SK-N-SH treated with all-trans-retinoic acid at 6 μM for 48 hours (cell line): ENCODE measurements at regions not wholly inside any gene's neighbourhood (a gene's known extent, or its start where the extent isn't known, plus 50 kb on each side); places are given as distances from the start of the nearest gene placed in this dataset.

Experiments
- ATAC-seq: fragments of 200-7000 bp; cut with Tn5 transposase; 3 replicates; pipeline ENCODE4 v1.9.1; 2020; ENCODE audit warnings: mild to moderate bottlenecking, moderate library complexity
- BACH2 ChIP-seq: fragments of 250-450 bp; sonication (Bioruptor Pico); IDR thresholded peaks from 2 replicates; pipeline ENCODE4 v1.9.0; 2021; ENCODE audit warnings: mild to moderate bottlenecking, borderline replicate concordance
- CREB5 ChIP-seq: fragments of 250-450 bp; sonication (Bioruptor Pico); IDR thresholded peaks from 2 replicates; pipeline ENCODE4 v1.5.1; 2020; ENCODE audit warnings: low read depth, mild to moderate bottlenecking, moderate library complexity
- CSDC2 ChIP-seq: fragments of 250-450 bp; sonication (Bioruptor Pico); IDR thresholded peaks from 2 replicates; pipeline ENCODE4 v1.5.0; 2020; ENCODE audit warnings: mild to moderate bottlenecking, moderate library complexity
- ESRRG ChIP-seq: fragments of 250-450 bp; sonication (Bioruptor Pico); IDR thresholded peaks from 2 replicates; pipeline ENCODE4 v1.6.1; 2021; ENCODE audit warnings: mild to moderate bottlenecking
- GLIS3 ChIP-seq: fragments of 250-450 bp; sonication (Bioruptor Pico); IDR thresholded peaks from 2 replicates; pipeline ENCODE4 v1.5.0; 2020; ENCODE audit warnings: mild to moderate bottlenecking, moderate library complexity
- ISL1 ChIP-seq: fragments of 250-450 bp; sonication (Bioruptor Pico); IDR thresholded peaks from 2 replicates; pipeline ENCODE4 v2.1.2; 2022; ENCODE audit warnings: mild to moderate bottlenecking, moderate library complexity
- OSR1 ChIP-seq: fragments of 250-450 bp; sonication (Bioruptor Pico); IDR thresholded peaks from 2 replicates; pipeline ENCODE4 v1.8.0; 2022; ENCODE audit warnings: moderate library complexity, mild to moderate bottlenecking, inconsistent platforms
- PPARA ChIP-seq: fragments of 250-450 bp; sonication (Bioruptor Pico); IDR thresholded peaks from 2 replicates; pipeline ENCODE4 v1.5.0; 2020; ENCODE audit warnings: mild to moderate bottlenecking, borderline replicate concordance
- RARB ChIP-seq: fragments of 250-450 bp; sonication (Bioruptor Pico); IDR thresholded peaks from 2 replicates; pipeline ENCODE4 v1.8.0; 2021; ENCODE audit warnings: mild to moderate bottlenecking, moderate library complexity
- SNAI2 ChIP-seq: fragments of 250-450 bp; sonication (Bioruptor Pico); IDR thresholded peaks from 2 replicates; pipeline ENCODE4 v1.5.0; 2020; ENCODE audit warnings: mild to moderate bottlenecking, moderate library complexity
- TCF4 ChIP-seq: fragments of 250-450 bp; sonication (Bioruptor Pico); IDR thresholded peaks from 2 replicates; pipeline ENCODE4 v1.8.0; 2021; ENCODE audit warnings: mild to moderate bottlenecking, moderate library complexity, borderline replicate concordance
- TOX ChIP-seq: fragments of 250-450 bp; sonication (Bioruptor Pico); IDR thresholded peaks from 2 replicates; pipeline ENCODE4 v1.8.0; 2021; ENCODE audit warnings: mild to moderate bottlenecking, moderate library complexity, borderline replicate concordance
- ZC3H10 ChIP-seq: fragments of 250-450 bp; sonication (Bioruptor Pico); IDR thresholded peaks from 2 replicates; pipeline ENCODE4 v1.5.1; 2021; ENCODE audit warnings: mild to moderate bottlenecking, moderate library complexity
- ZFP3 ChIP-seq: fragments of 250-450 bp; sonication (Bioruptor Pico); IDR thresholded peaks from 2 replicates; pipeline ENCODE4 v1.5.0; 2020; ENCODE audit warnings: mild to moderate bottlenecking, moderate library complexity
- ZFP30 ChIP-seq: fragments of 450-650 bp; formaldehyde crosslinking; IDR thresholded peaks from 2 replicates; pipeline ENCODE4 v1.5.0; 2022; ENCODE audit warnings: mild to moderate bottlenecking, moderate library complexity
- ZNF565 ChIP-seq: fragments of 450-650 bp; formaldehyde crosslinking; conservative IDR thresholded peaks from 2 replicates; pipeline ENCODE4 v1.5.0; 2020; ENCODE audit warnings: low read depth, mild to moderate bottlenecking, moderate library complexity
- ZNF70 ChIP-seq: fragments of 450-650 bp; formaldehyde crosslinking; IDR thresholded peaks from 2 replicates; pipeline ENCODE4 v1.5.0; 2020; ENCODE audit warnings: mild to moderate bottlenecking, moderate library complexity
- ZNF8 ChIP-seq: fragments of 450-650 bp; formaldehyde crosslinking; IDR thresholded peaks from 2 replicates; pipeline ENCODE4 v1.5.0; 2020; ENCODE audit warnings: mild to moderate bottlenecking, moderate library complexity
- TF ChIP-seq, protein P1 (sequence below): fragments of 250-450 bp; sonication (Bioruptor Pico); IDR thresholded peaks from 2 replicates; pipeline ENCODE4 v1.5.0; 2020; ENCODE audit warnings: mild to moderate bottlenecking, moderate library complexity

GRCh38 chr17:77782201-77782600 is 176.3 kb upstream of the TNRC6C start (continued):
- no peak for TF ChIP-seq CREB5 (CRISPR knock-in tag)
- TF ChIP-seq OSR1 (CRISPR knock-in tag): no peak
- TF ChIP-seq RARB (CRISPR knock-in tag): no peak
- TF ChIP-seq TCF4 (CRISPR knock-in tag): no peak
- no peak for TF ChIP-seq ZFP30
- TF ChIP-seq BACH2: no peak
- TF ChIP-seq ZC3H10 (CRISPR knock-in tag): no peak
- TF ChIP-seq, all 23 proteins: peak for 0

- TF ChIP-seq TOX (no peak), SNAI2 (CRISPR knock-in tag) (no peak), ZNF565 (CRISPR knock-in tag) (no peak), BACH2 (no peak), ZNF70 (CRISPR knock-in tag) (no peak), ZNF8 (no peak), ZFP3 (no peak), CREB5 (CRISPR knock-in tag) (no peak), ISL1 (no peak), OSR1 (CRISPR knock-in tag) (no peak), TCF4 (CRISPR knock-in tag) (no peak)
- TF ChIP-seq, protein P1, sequence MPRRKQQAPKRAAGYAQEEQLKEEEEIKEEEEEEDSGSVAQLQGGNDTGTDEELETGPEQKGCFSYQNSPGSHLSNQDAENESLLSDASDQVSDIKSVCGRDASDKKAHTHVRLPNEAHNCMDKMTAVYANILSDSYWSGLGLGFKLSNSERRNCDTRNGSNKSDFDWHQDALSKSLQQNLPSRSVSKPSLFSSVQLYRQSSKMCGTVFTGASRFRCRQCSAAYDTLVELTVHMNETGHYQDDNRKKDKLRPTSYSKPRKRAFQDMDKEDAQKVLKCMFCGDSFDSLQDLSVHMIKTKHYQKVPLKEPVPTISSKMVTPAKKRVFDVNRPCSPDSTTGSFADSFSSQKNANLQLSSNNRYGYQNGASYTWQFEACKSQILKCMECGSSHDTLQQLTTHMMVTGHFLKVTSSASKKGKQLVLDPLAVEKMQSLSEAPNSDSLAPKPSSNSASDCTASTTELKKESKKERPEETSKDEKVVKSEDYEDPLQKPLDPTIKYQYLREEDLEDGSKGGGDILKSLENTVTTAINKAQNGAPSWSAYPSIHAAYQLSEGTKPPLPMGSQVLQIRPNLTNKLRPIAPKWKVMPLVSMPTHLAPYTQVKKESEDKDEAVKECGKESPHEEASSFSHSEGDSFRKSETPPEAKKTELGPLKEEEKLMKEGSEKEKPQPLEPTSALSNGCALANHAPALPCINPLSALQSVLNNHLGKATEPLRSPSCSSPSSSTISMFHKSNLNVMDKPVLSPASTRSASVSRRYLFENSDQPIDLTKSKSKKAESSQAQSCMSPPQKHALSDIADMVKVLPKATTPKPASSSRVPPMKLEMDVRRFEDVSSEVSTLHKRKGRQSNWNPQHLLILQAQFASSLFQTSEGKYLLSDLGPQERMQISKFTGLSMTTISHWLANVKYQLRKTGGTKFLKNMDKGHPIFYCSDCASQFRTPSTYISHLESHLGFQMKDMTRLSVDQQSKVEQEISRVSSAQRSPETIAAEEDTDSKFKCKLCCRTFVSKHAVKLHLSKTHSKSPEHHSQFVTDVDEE (CRISPR knock-in tag): no peak
- no peak for ATAC-seq
Observed at GRCh38 chr17:77782611-77783010, 175.9 kb upstream of the TNRC6C start.

DNA sequence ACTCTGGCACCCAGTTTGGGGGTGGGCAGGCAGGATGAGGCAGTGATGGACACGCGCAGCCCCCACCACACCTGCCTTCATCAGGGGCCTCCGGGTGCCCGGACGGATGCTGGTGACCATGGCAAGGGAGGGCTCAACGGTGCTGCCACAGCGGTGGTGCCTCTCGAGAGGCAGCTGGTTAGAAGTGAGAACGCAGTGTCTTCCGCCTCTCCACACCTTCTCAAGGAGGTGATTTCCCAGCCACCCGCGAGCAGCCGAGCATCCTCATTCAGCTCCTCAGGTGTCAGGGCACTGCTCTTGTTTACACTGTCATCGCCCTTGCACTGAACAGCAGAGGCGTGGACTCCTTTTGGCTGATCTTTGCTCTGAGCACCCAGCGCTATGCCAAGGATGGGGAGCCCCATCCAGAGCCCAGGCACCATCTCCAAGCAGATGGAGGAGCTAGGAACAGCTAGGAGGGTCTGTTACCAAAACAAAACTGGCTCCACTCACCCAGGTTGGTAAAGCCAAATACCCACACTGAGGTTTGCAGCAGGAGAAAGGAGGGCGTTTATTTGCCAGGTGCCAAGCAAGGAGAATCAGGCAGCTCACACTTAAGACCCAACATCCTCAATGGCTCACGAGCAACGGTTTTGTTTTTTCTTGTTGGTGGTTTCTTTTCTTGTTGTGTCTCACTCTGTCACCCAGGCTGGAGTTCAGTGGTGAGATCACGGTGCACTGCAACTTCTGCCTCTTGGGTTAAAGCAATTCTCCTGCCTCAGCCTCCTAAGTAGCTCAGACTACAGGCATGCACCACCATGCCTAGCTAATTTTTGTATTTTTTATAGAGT is 174.3 kb upstream of the TNRC6C start:
- no peak for ATAC-seq
- TF ChIP-seq CREB5 (CRISPR knock-in tag) (no peak), GLIS3 (CRISPR knock-in tag) (no peak), BACH2 (no peak), RARB (CRISPR knock-in tag) (no peak), CSDC2 (no peak), SNAI2 (CRISPR knock-in tag) (no peak), PPARA (CRISPR knock-in tag) (no peak), TCF4 (CRISPR knock-in tag) (no peak), ESRRG (no peak)
- TF ChIP-seq, protein P1 (CRISPR knock-in tag): no peak
- TF ChIP-seq, all 23 proteins: peak for 0
